GM12878 (cell line): ENCODE measurements at regions not wholly inside any gene's neighbourhood (a gene's known extent, or its start where the extent isn't known, plus 50 kb on each side); places are given as distances from the start of the nearest gene placed in this dataset.

ENCODE experiments used
- CTCF ChIP-seq, 3 experiments: IDR thresholded peaks in 2 of 3; conservative IDR thresholded peaks in 1 of 3; 2 replicates each; pipeline ENCODE4 v1.5.1; 2011; ENCODE audit warnings: low read depth in 3 of 3, low read length in 3 of 3, mild to moderate bottlenecking in 3 of 3, control low read depth in 2 of 3, moderate library complexity in 2 of 3, inconsistent platforms in 1 of 3, mixed read lengths in 1 of 3; ENCODE audit not compliant: control insufficient read depth in 2 of 3, insufficient read depth in 1 of 3; ENCODE audit errors: extremely low read depth in 1 of 3
- EZH2 ChIP-seq: IDR thresholded peaks from 2 replicates; pipeline ENCODE4 v1.6.1; 2012; ENCODE audit warnings: low read depth, mild to moderate bottlenecking, control low read depth, inconsistent platforms, low read length, borderline replicate concordance; ENCODE audit not compliant: control insufficient read depth
- RFX5 ChIP-seq: IDR thresholded peaks from 2 replicates; pipeline ENCODE4 v1.6.1; 2011; ENCODE audit warnings: low read depth, low read length, improper control_type of control experiment
- TCF3 ChIP-seq: IDR thresholded peaks from 2 replicates; pipeline ENCODE4 v1.6.1; 2012; ENCODE audit warnings: low read depth, mild to moderate bottlenecking, low read length, borderline replicate concordance; ENCODE audit not compliant: insufficient read depth

- TF ChIP-seq CTCF (IDR thresholded peaks at IDR 0.05 in 2 of 3, conservative IDR thresholded peaks at IDR 0.05 in 1 of 3; ENCODE audit: control insufficient read depth in 2 of 3, extremely low read depth in 1 of 3, insufficient read depth in 1 of 3, low read depth in 3 of 3, low read length in 3 of 3) (no peak), EZH2 (no peak), TCF3 (no peak), RFX5 (no peak)
Measured at GRCh38 chr15:98203872-98204660, 243.6 kb downstream of the ARRDC4 start.
